ENCODE measurements at regions not wholly inside any gene's neighbourhood (a gene's known extent, or its start where the extent isn't known, plus 50 kb on each side); places are given as distances from the start of the nearest gene placed in this dataset.

- H3K79me1 ChIP-seq (ENCODE audit: low read depth, low read length) = no peaks in the 10 kb centered on the region
- no peak overlapping the region for H4K8ac ChIP-seq (ENCODE audit: low read depth, low read length)
- no peaks in the 10 kb centered on the region for H3K9me3 ChIP-seq (replicated peaks in 1 of 2; ENCODE audit: control insufficient read depth in 2 of 2, insufficient read depth in 1 of 2, low read depth in 1 of 2, low read length in 2 of 2)
- no peak overlapping the region for H3K23ac ChIP-seq (ENCODE audit: low read depth, low read length, poor library complexity)
- no peak overlapping the region for H4K91ac ChIP-seq (ENCODE audit: low read depth, low read length, poor library complexity)
- no CpG with 5 or more reads among the region's 1 CpG for WGBS, 2 donors (ENCODE audit: extremely low coverage in 2 of 2, insufficient read length in 2 of 2, insufficient replicate concordance in 1 of 2)
- no peak overlapping the region for H3K18ac ChIP-seq (ENCODE audit: low read length)
- no peaks in the 10 kb centered on the region for H3K27me3 ChIP-seq (ENCODE audit: control insufficient read depth in 3 of 3, insufficient read depth in 3 of 3, low read depth in 1 of 3, low read length in 3 of 3)
- H3K4me1 ChIP-seq (ENCODE audit: control insufficient read depth in 2 of 2, insufficient read depth in 1 of 2, low read depth in 1 of 2, low read length in 2 of 2) = no peaks in the 10 kb centered on the region
- H3K14ac ChIP-seq (ENCODE audit: low read length) = no peak overlapping the region
- no peak overlapping the region for H3K9ac ChIP-seq (ENCODE audit: low read depth, low read length, poor library complexity)
- no peak overlapping the region for H2BK15ac ChIP-seq (ENCODE audit: low read length)
- H3K27ac ChIP-seq (replicated peaks; ENCODE audit: low read length) = no peak overlapping the region
- no peak overlapping the region for H3K4me2 ChIP-seq (ENCODE audit: insufficient read depth, low read length, poor library complexity, severe bottlenecking)
- no peaks in the 10 kb centered on the region for H3K36me3 ChIP-seq (replicated peaks in 1 of 2; ENCODE audit: control insufficient read depth in 2 of 2, insufficient read depth in 2 of 2, low read length in 2 of 2)
- H3K4me3 ChIP-seq (ENCODE audit: low read length in 2 of 2) = no peak overlapping the region
- no peak overlapping the region for H2BK12ac ChIP-seq (ENCODE audit: low read length)
- H2AFZ ChIP-seq (ENCODE audit: low read length) = no peak overlapping the region
- no peak overlapping the region for H2BK120ac ChIP-seq (ENCODE audit: low read depth, low read length)
- no peak for DNase-seq (ENCODE audit: low spot score)
- H3K4ac ChIP-seq (ENCODE audit: low read length) = no peak overlapping the region
- H2AK5ac ChIP-seq (ENCODE audit: low read depth, low read length) = no peak overlapping the region
- no peak overlapping the region for H2BK5ac ChIP-seq (ENCODE audit: low read length)
Measured at GRCh38 chr6:84409911-84410310, 182.5 kb upstream of the CEP162 start.

- no peak overlapping the region for H2BK12ac ChIP-seq (ENCODE audit: low read length)
- H3K36me3 ChIP-seq (replicated peaks in 1 of 2; ENCODE audit: control insufficient read depth in 2 of 2, insufficient read depth in 2 of 2, low read length in 2 of 2) = no peaks in the 10 kb centered on the region
- no peaks in the 10 kb centered on the region for H3K27me3 ChIP-seq (ENCODE audit: control insufficient read depth in 3 of 3, insufficient read depth in 3 of 3, low read depth in 1 of 3, low read length in 3 of 3)
- no peak overlapping the region for H2AK5ac ChIP-seq (ENCODE audit: low read depth, low read length)
- no peaks in the 10 kb centered on the region for H3K4me1 ChIP-seq (ENCODE audit: control insufficient read depth in 2 of 2, insufficient read depth in 1 of 2, low read depth in 1 of 2, low read length in 2 of 2)
- H4K91ac ChIP-seq (ENCODE audit: low read depth, low read length, poor library complexity) = no peak overlapping the region
- H3K4me2 ChIP-seq (ENCODE audit: insufficient read depth, low read length, poor library complexity, severe bottlenecking) = no peak overlapping the region
- H3K18ac ChIP-seq (ENCODE audit: low read length) = no peak overlapping the region
- no peak overlapping the region for H3K4me3 ChIP-seq (ENCODE audit: low read length in 2 of 2)
- H3K23ac ChIP-seq (ENCODE audit: low read depth, low read length, poor library complexity) = no peak overlapping the region
- no peak overlapping the region for H3K9ac ChIP-seq (ENCODE audit: low read depth, low read length, poor library complexity)
- no peak overlapping the region for H3K27ac ChIP-seq (replicated peaks; ENCODE audit: low read length)
- H3K79me1 ChIP-seq (ENCODE audit: low read depth, low read length) = no peaks in the 10 kb centered on the region
- no peak overlapping the region for H2BK120ac ChIP-seq (ENCODE audit: low read depth, low read length)
- H4K8ac ChIP-seq (ENCODE audit: low read depth, low read length) = no peak overlapping the region
- no peak for DNase-seq (ENCODE audit: low spot score)
- H3K9me3 ChIP-seq (replicated peaks in 1 of 2; ENCODE audit: control insufficient read depth in 2 of 2, insufficient read depth in 1 of 2, low read depth in 1 of 2, low read length in 2 of 2) = no peaks in the 10 kb centered on the region
- H2BK5ac ChIP-seq (ENCODE audit: low read length) = no peak overlapping the region
- no CpG with 5 or more reads among the region's 4 CpGs for WGBS, 2 donors (ENCODE audit: extremely low coverage in 2 of 2, insufficient read length in 2 of 2, insufficient replicate concordance in 1 of 2)
- H3K4ac ChIP-seq (ENCODE audit: low read length) = no peak overlapping the region
- H2AFZ ChIP-seq (ENCODE audit: low read length) = no peak overlapping the region
- no peak overlapping the region for H2BK15ac ChIP-seq (ENCODE audit: low read length)
- H3K14ac ChIP-seq (ENCODE audit: low read length) = no peak overlapping the region
Measured at GRCh38 chr6:84408028-84408427, 180.6 kb upstream of the CEP162 start.

- Histone ChIP-seq H3K23ac (ENCODE audit: low read depth, low read length, poor library complexity) (no peak overlapping the region), H3K14ac (ENCODE audit: low read length) (no peak overlapping the region), H3K4me1 (ENCODE audit: control insufficient read depth in 2 of 2, insufficient read depth in 1 of 2, low read depth in 1 of 2, low read length in 2 of 2) (peaks cover 0 to 3% of the 10 kb centered on the region in 2 donors), H3K79me1 (ENCODE audit: low read depth, low read length) (no peaks in the 10 kb centered on the region), H3K4me3 (ENCODE audit: low read length in 2 of 2) (no peak overlapping the region), H3K18ac (ENCODE audit: low read length) (no peak overlapping the region), H2BK15ac (ENCODE audit: low read length) (no peak overlapping the region), H3K4me2 (ENCODE audit: insufficient read depth, low read length, poor library complexity, severe bottlenecking) (no peak overlapping the region), H2BK120ac (ENCODE audit: low read depth, low read length) (no peak overlapping the region), H3K4ac (ENCODE audit: low read length) (no peak overlapping the region), H3K27ac (replicated peaks; ENCODE audit: low read length) (no peak overlapping the region), H3K9me3 (replicated peaks in 1 of 2; ENCODE audit: control insufficient read depth in 2 of 2, insufficient read depth in 1 of 2, low read depth in 1 of 2, low read length in 2 of 2) (no peaks in the 10 kb centered on the region), H2BK12ac (ENCODE audit: low read length) (no peak overlapping the region), H2AK5ac (ENCODE audit: low read depth, low read length) (no peak overlapping the region), H4K91ac (ENCODE audit: low read depth, low read length, poor library complexity) (no peak overlapping the region), H3K27me3 (ENCODE audit: control insufficient read depth in 3 of 3, insufficient read depth in 3 of 3, low read depth in 1 of 3, low read length in 3 of 3) (no peaks in the 10 kb centered on the region), H2BK5ac (ENCODE audit: low read length) (no peak overlapping the region), H3K36me3 (replicated peaks in 1 of 2; ENCODE audit: control insufficient read depth in 2 of 2, insufficient read depth in 2 of 2, low read length in 2 of 2) (no peaks in the 10 kb centered on the region), H2AFZ (ENCODE audit: low read length) (no peak overlapping the region), H4K8ac (ENCODE audit: low read depth, low read length) (no peak overlapping the region), H3K9ac (ENCODE audit: low read depth, low read length, poor library complexity) (no peak overlapping the region)
- DNase-seq (ENCODE audit: low spot score) = no peak
Measured at GRCh38 chr6:84403545-84403944, 176.1 kb upstream of the CEP162 start.

- Histone ChIP-seq H3K18ac (ENCODE audit: low read length) (no peak overlapping the region), H2BK15ac (ENCODE audit: low read length) (no peak overlapping the region), H2BK12ac (ENCODE audit: low read length) (no peak overlapping the region), H3K23ac (ENCODE audit: low read depth, low read length, poor library complexity) (no peak overlapping the region), H3K36me3 (replicated peaks in 1 of 2; ENCODE audit: control insufficient read depth in 2 of 2, insufficient read depth in 2 of 2, low read length in 2 of 2) (no peaks in the 10 kb centered on the region), H3K27ac (replicated peaks; ENCODE audit: low read length) (no peak overlapping the region), H3K4ac (ENCODE audit: low read length) (no peak overlapping the region), H3K9me3 (replicated peaks in 1 of 2; ENCODE audit: control insufficient read depth in 2 of 2, insufficient read depth in 1 of 2, low read depth in 1 of 2, low read length in 2 of 2) (no peaks in the 10 kb centered on the region), H2BK5ac (ENCODE audit: low read length) (no peak overlapping the region), H3K4me3 (ENCODE audit: low read length in 2 of 2) (no peak overlapping the region), H3K9ac (ENCODE audit: low read depth, low read length, poor library complexity) (no peak overlapping the region), H4K8ac (ENCODE audit: low read depth, low read length) (no peak overlapping the region), H3K79me1 (ENCODE audit: low read depth, low read length) (no peaks in the 10 kb centered on the region), H2BK120ac (ENCODE audit: low read depth, low read length) (no peak overlapping the region), H3K4me1 (ENCODE audit: control insufficient read depth in 2 of 2, insufficient read depth in 1 of 2, low read depth in 1 of 2, low read length in 2 of 2) (peaks cover 0 to 3% of the 10 kb centered on the region in 2 donors), H2AK5ac (ENCODE audit: low read depth, low read length) (no peak overlapping the region), H3K14ac (ENCODE audit: low read length) (no peak overlapping the region), H2AFZ (ENCODE audit: low read length) (no peak overlapping the region), H3K27me3 (ENCODE audit: control insufficient read depth in 3 of 3, insufficient read depth in 3 of 3, low read depth in 1 of 3, low read length in 3 of 3) (no peaks in the 10 kb centered on the region), H3K4me2 (ENCODE audit: insufficient read depth, low read length, poor library complexity, severe bottlenecking) (no peak overlapping the region), H4K91ac (ENCODE audit: low read depth, low read length, poor library complexity) (no peak overlapping the region)
- no peak for DNase-seq (ENCODE audit: low spot score)
- WGBS, 2 donors (ENCODE audit: extremely low coverage in 2 of 2, insufficient read length in 2 of 2, insufficient replicate concordance in 1 of 2) = no CpG with 5 or more reads among the region's 2 CpGs
Measured at GRCh38 chr6:84399003-84399402, 171.6 kb upstream of the CEP162 start.

Measured in neuronal stem cell (in vitro differentiated cells).